ENCODE measurements at regions not wholly inside any gene's neighbourhood (a gene's known extent, or its start where the extent isn't known, plus 50 kb on each side); places are given as distances from the start of the nearest gene placed in this dataset.

GRCh38 chr10:6748981-6749635 is 169.0 kb upstream of the PRKCQ start:
- no peak for TF ChIP-seq CTCF (IDR thresholded peaks at IDR 0.05)
- TF ChIP-seq POLR2A (IDR thresholded peaks at IDR 0.05), result no peak
- no peak for TF ChIP-seq POLR2AphosphoS5 (IDR thresholded peaks at IDR 0.05; ENCODE audit: insufficient read depth in 1 of 2, low read depth in 1 of 2)

All from vagina (tissue), 2 donors.